H1 (cell line): ENCODE measurements at regions not wholly inside any gene's neighbourhood (a gene's known extent, or its start where the extent isn't known, plus 50 kb on each side); places are given as distances from the start of the nearest gene placed in this dataset.

Experiments
- CTCF ChIA-PET: fragments of 300-600 bp; sonication (Branson Sonifier 250); formaldehyde crosslinking; loops from one replicate; lab custom pipeline; 2021; ENCODE audit not compliant: partially characterized antibody; lab: Charles Lee
- POLR2A ChIA-PET: fragments of 300-600 bp; sonication (Branson Sonifier 250); formaldehyde crosslinking; loops from one replicate; lab custom pipeline; 2021; ENCODE audit warnings: inconsistent platforms; ENCODE audit not compliant: partially characterized antibody; lab: Charles Lee
- DNase-seq, 2 experiments: peaks; one replicate each; pipeline versions ENCODE4 v3.0.0 to v3.0.0-alpha.2; 2010 to 2022; ENCODE audit warnings: low spot score in 2 of 2, low read depth in 1 of 2, mixed read lengths in 1 of 2
- FAIRE-seq: peaks from 2 replicates; lab custom pipeline; 2011; peaks lifted over from hg19 to GRCh38; lab: Jason Lieb, UNC
- H2AFZ ChIP-seq: 2 replicates; pipeline ENCODE4 v1.8.1; 2012; ENCODE audit warnings: low read length, inconsistent platforms
- H2AK5ac ChIP-seq: 2 replicates; pipeline ENCODE4 v1.6.1; 2013; ENCODE audit warnings: low read depth, low read length
- H2BK120ac ChIP-seq: replicated peaks from 2 replicates; pipeline ENCODE3; 2013; ENCODE audit warnings: low read depth, low read length, inconsistent platforms
- H2BK12ac ChIP-seq: 2 replicates; pipeline ENCODE4 v1.6.1; 2013; ENCODE audit warnings: low read depth, low read length
- H2BK15ac ChIP-seq: 2 replicates; pipeline ENCODE4 v1.6.1; 2013; ENCODE audit warnings: low read length
- H2BK20ac ChIP-seq: 2 replicates; pipeline ENCODE4 v1.6.1; 2013; ENCODE audit warnings: low read length
- H2BK5ac ChIP-seq: 2 replicates; pipeline ENCODE4 v1.6.1; 2013; ENCODE audit warnings: low read depth, low read length
- H3K14ac ChIP-seq: 2 replicates; pipeline ENCODE4 v1.6.1; 2013; ENCODE audit warnings: inconsistent platforms; ENCODE audit not compliant: insufficient read length
- H3K18ac ChIP-seq: 2 replicates; pipeline ENCODE4 v1.6.1; 2013; ENCODE audit warnings: low read length; ENCODE audit errors: extremely low read depth
- H3K23ac ChIP-seq: 2 replicates; pipeline ENCODE4 v1.6.1; 2013; ENCODE audit warnings: inconsistent platforms; ENCODE audit not compliant: insufficient read length
- H3K23me2 ChIP-seq: 2 replicates; pipeline ENCODE4 v1.6.1; 2013; ENCODE audit warnings: low read depth, low read length
- H3K27ac ChIP-seq: 2 replicates; pipeline ENCODE4 v1.6.1; 2011; ENCODE audit warnings: low read depth, low read length, inconsistent platforms
- H3K27me3 ChIP-seq, 4 experiments: replicated peaks in 1 of 4; 1 replicate in 1 of 4; 2 replicates in 3 of 4; pipeline versions ENCODE4 v1.6.1 to v1.8.1; 2011 to 2013; ENCODE audit warnings: low read length in 3 of 4, mild to moderate bottlenecking in 3 of 4, inconsistent platforms in 2 of 4, mixed read lengths in 2 of 4, moderate library complexity in 1 of 4; ENCODE audit not compliant: control insufficient read depth in 3 of 4, insufficient read depth in 3 of 4; ENCODE audit errors: extremely low read depth in 1 of 4
- H3K36me3 ChIP-seq, 4 experiments: 2 replicates each; pipeline versions ENCODE4 v1.6.1 to v1.8.1; 2011 to 2013; ENCODE audit warnings: mild to moderate bottlenecking in 4 of 4, low read length in 3 of 4, moderate library complexity in 2 of 4, control low read depth in 1 of 4, inconsistent platforms in 1 of 4; ENCODE audit not compliant: insufficient read depth in 4 of 4, control insufficient read depth in 2 of 4
- H3K4ac ChIP-seq: replicated peaks from 2 replicates; pipeline ENCODE3; 2013; ENCODE audit warnings: low read length, low read depth, mixed read lengths, inconsistent platforms; ENCODE audit not compliant: insufficient read length
- H3K4me1 ChIP-seq, 4 experiments: replicated peaks in 1 of 4; 1 replicate in 1 of 4; 2 replicates in 3 of 4; pipeline versions ENCODE4 v1.6.1 to v1.8.1; 2011 to 2013; ENCODE audit warnings: low read length in 3 of 4, inconsistent platforms in 2 of 4, mixed read lengths in 1 of 4; ENCODE audit not compliant: insufficient read depth in 4 of 4, control insufficient read depth in 3 of 4
- H3K4me2 ChIP-seq, 2 experiments: 2 replicates each; pipeline versions ENCODE4 v1.6.1 to v1.8.1; 2011 to 2013; ENCODE audit warnings: low read depth in 2 of 2, low read length in 2 of 2, control low read depth in 1 of 2, inconsistent platforms in 1 of 2, mild to moderate bottlenecking in 1 of 2; ENCODE audit not compliant: insufficient read depth in 1 of 2
- H3K4me3 ChIP-seq, 4 experiments: fragments of 200-600, 300-600 bp in 1 of 4; sonication (generic), shearing (Covaris generic), sonication (Bioruptor Twin) in 1 of 4; 2 replicates each; pipeline versions ENCODE4 v1.5.1 to v1.8.1; 2011 to 2016; ENCODE audit warnings: low read length in 4 of 4, low read depth in 3 of 4, control low read depth in 2 of 4, inconsistent platforms in 2 of 4, mild to moderate bottlenecking in 2 of 4, mixed read lengths in 1 of 4, moderate library complexity in 1 of 4; ENCODE audit not compliant: insufficient read depth in 2 of 4; ENCODE audit errors: extremely low read depth in 1 of 4
- H3K56ac ChIP-seq: replicated peaks from 2 replicates; pipeline ENCODE3; 2013; ENCODE audit warnings: low read depth, mild to moderate bottlenecking, mixed read lengths, low read length, inconsistent platforms; ENCODE audit not compliant: insufficient read length
- H3K79me1 ChIP-seq: 2 replicates; pipeline ENCODE4 v1.6.1; 2013; ENCODE audit warnings: low read depth, low read length, control low read depth
- H3K79me2 ChIP-seq, 2 experiments: 2 replicates each; pipeline versions ENCODE4 v1.6.1 to v1.8.1; 2012 to 2013; ENCODE audit warnings: low read length in 2 of 2, mild to moderate bottlenecking in 2 of 2, inconsistent platforms in 1 of 2; ENCODE audit not compliant: insufficient read depth in 2 of 2, control insufficient read depth in 1 of 2
- H3K9ac ChIP-seq, 4 experiments: replicated peaks in 1 of 4; 1 replicate in 1 of 4; 2 replicates in 3 of 4; pipeline versions ENCODE4 v1.6.1 to v1.8.1; 2011 to 2013; ENCODE audit warnings: low read depth in 3 of 4, low read length in 3 of 4, control low read depth in 2 of 4, mild to moderate bottlenecking in 2 of 4, moderate library complexity in 2 of 4, inconsistent platforms in 1 of 4; ENCODE audit errors: extremely low read depth in 1 of 4
- H3K9me3 ChIP-seq, 2 experiments: 2 replicates each; pipeline versions ENCODE4 v1.6.1 to v1.8.1; 2012 to 2013; ENCODE audit warnings: mild to moderate bottlenecking in 2 of 2, moderate library complexity in 2 of 2, control low read depth in 1 of 2, inconsistent platforms in 1 of 2, low read depth in 1 of 2, low read length in 1 of 2, mixed read lengths in 1 of 2; ENCODE audit not compliant: insufficient read depth in 2 of 2
- H4K20me1 ChIP-seq, 2 experiments: replicated peaks in 1 of 2; 2 replicates each; pipeline versions ENCODE3 to v1.8.1; 2011 to 2013; ENCODE audit warnings: inconsistent platforms in 2 of 2, low read length in 2 of 2, mild to moderate bottlenecking in 1 of 2; ENCODE audit not compliant: insufficient read depth in 2 of 2, control insufficient read depth in 1 of 2
- H4K5ac ChIP-seq: 2 replicates; pipeline ENCODE4 v1.6.1; 2013; ENCODE audit warnings: low read length, low read depth, mixed read lengths, inconsistent platforms; ENCODE audit not compliant: insufficient read length
- H4K8ac ChIP-seq: 2 replicates; pipeline ENCODE4 v1.8.0; 2013; ENCODE audit warnings: mild to moderate bottlenecking, moderate library complexity, low read length, inconsistent platforms; ENCODE audit not compliant: insufficient read depth; ENCODE audit errors: extremely low read depth
- H4K91ac ChIP-seq: replicated peaks from 2 replicates; pipeline ENCODE3; 2013; ENCODE audit warnings: low read length, mixed read lengths, inconsistent platforms; ENCODE audit not compliant: insufficient read length
- BACH1 ChIP-seq: IDR thresholded peaks from 2 replicates; pipeline ENCODE4 v1.6.1; 2012; ENCODE audit warnings: low read length, improper control_type of control experiment
- CBX5 ChIP-seq: fragments of 300-800, 300-1000 bp; sonication (generic); IDR thresholded peaks from 2 replicates; pipeline ENCODE4 v1.7.1; 2016; ENCODE audit warnings: antibody characterized with exemption, low read length, low read depth
- CEBPB ChIP-seq: IDR thresholded peaks from 2 replicates; pipeline ENCODE4 v1.6.1; 2012; ENCODE audit warnings: low read depth, low read length
- CHD1 ChIP-seq: IDR thresholded peaks from 2 replicates; pipeline ENCODE4 v1.6.1; 2012; ENCODE audit warnings: low read depth, low read length, improper control_type of control experiment
- E2F6 ChIP-seq: IDR thresholded peaks from 2 replicates; pipeline ENCODE4 v1.6.1; 2012; ENCODE audit warnings: inconsistent platforms
- MAFK ChIP-seq: IDR thresholded peaks from 2 replicates; pipeline ENCODE4 v1.6.1; 2012; ENCODE audit warnings: low read depth, mild to moderate bottlenecking, improper control_type of control experiment, low read length
- MAX ChIP-seq: IDR thresholded peaks from 2 replicates; pipeline ENCODE4 v1.6.1; 2012; ENCODE audit warnings: inconsistent platforms
- RNF2 ChIP-seq: fragments of 200-900, 300-1000 bp; sonication (generic); IDR thresholded peaks from 2 replicates; pipeline ENCODE4 v1.7.1; 2016; ENCODE audit warnings: borderline replicate concordance, low read depth, mild to moderate bottlenecking, antibody characterized with exemption, low read length; ENCODE audit not compliant: poor library complexity, severe bottlenecking; ENCODE audit errors: missing control alignments
- SIN3A ChIP-seq, 2 experiments: IDR thresholded peaks in 1 of 2; conservative IDR thresholded peaks in 1 of 2; 2 replicates each; pipeline ENCODE4 v1.6.1; 2011 to 2012; ENCODE audit warnings: low read length in 2 of 2, improper control_type of control experiment in 1 of 2, low read depth in 1 of 2, mild to moderate bottlenecking in 1 of 2
- SIRT6 ChIP-seq: IDR thresholded peaks from one replicate; pipeline ENCODE4 v1.7.1; 2012; ENCODE audit warnings: low read length, inconsistent platforms
- SP4 ChIP-seq: IDR thresholded peaks from 2 replicates; pipeline ENCODE4 v1.6.1; 2012; ENCODE audit warnings: low read length, inconsistent platforms
- USF2 ChIP-seq: IDR thresholded peaks from 2 replicates; pipeline ENCODE4 v1.6.1; 2011; ENCODE audit warnings: low read length, improper control_type of control experiment
- YY1 ChIP-seq: IDR thresholded peaks from 2 replicates; pipeline ENCODE4 v1.6.1; 2011; ENCODE audit warnings: low read depth, mild to moderate bottlenecking, low read length
- WGBS, 2 experiments: shearing (Covaris generic) in 1 of 2; methylation state at CpG; one replicate each; pipeline versions ENCODE4 v1.1.6 to v1.1.7; 2013 to 2015; ENCODE audit warnings: low lambda C conversion rate in 2 of 2, mixed read lengths in 2 of 2, inconsistent platforms in 1 of 2, low coverage in 1 of 2, missing lambda C conversion rate in 1 of 2; ENCODE audit not compliant: insufficient replicate concordance in 2 of 2, insufficient coverage in 1 of 2, insufficient read length in 1 of 2; ENCODE audit errors: extremely low coverage in 1 of 2, missing lambda C conversion rate in 1 of 2; 5-methylcytosine and 5-hydroxymethylcytosine counted together

- no peak overlapping the region for H3K4me2 ChIP-seq
- H2AFZ ChIP-seq: no peak overlapping the region
- H3K36me3 ChIP-seq: no peaks in the 10 kb centered on the region
- no peak overlapping the region for H3K56ac ChIP-seq
- H3K9me3 ChIP-seq: no peaks in the 10 kb centered on the region
- H2BK120ac ChIP-seq: no peak overlapping the region
- no peaks in the 10 kb centered on the region for H3K79me2 ChIP-seq
- H2BK5ac ChIP-seq: no peak overlapping the region
- no peak overlapping the region for H3K27ac ChIP-seq
- H4K20me1 ChIP-seq: no peaks in the 10 kb centered on the region
- H3K27me3 ChIP-seq: no peaks in the 10 kb centered on the region
- H3K4ac ChIP-seq: no peak overlapping the region
- no peak overlapping the region for H4K91ac ChIP-seq
- no peak overlapping the region for H2BK12ac ChIP-seq
- no peak overlapping the region for H3K9ac ChIP-seq
- H3K23me2 ChIP-seq: no peaks in the 10 kb centered on the region
- FAIRE-seq (no peak), DNase-seq (no peak)
- H2BK15ac ChIP-seq: no peak overlapping the region
- no peak overlapping the region for H3K18ac ChIP-seq
- H3K4me3 ChIP-seq: no peak overlapping the region
- no peak overlapping the region for H3K23ac ChIP-seq
- H2BK20ac ChIP-seq: no peak overlapping the region
- no peak overlapping the region for H3K14ac ChIP-seq
- H4K5ac ChIP-seq: no peak overlapping the region
- H2AK5ac ChIP-seq: no peak overlapping the region
- 91% methylated on average over 5 of the region's 5 CpGs; no CpG with 5 or more reads in 1 of the 2 experiments for WGBS, 2 experiments
- ChIA-PET CTCF (interaction anchor here (1.2 kb wide), 1 partner anchor 19 kb away, joined by 3 read pairs; no protein-coding TSS in a partner anchor), POLR2A (no interaction called here)
- H3K79me1 ChIP-seq: no peaks in the 10 kb centered on the region
- peaks cover 0 to 5% (median 2%) of the 10 kb centered on the region in 4 experiments; a peak in 2 of 7 replicates for H3K4me1 ChIP-seq
- H4K8ac ChIP-seq: no peak overlapping the region
- TF ChIP-seq CEBPB: no peak
- no peak for TF ChIP-seq USF2
- TF ChIP-seq BACH1: no peak
- no peak for TF ChIP-seq SP4
- TF ChIP-seq RNF2: no peak
- no peak for TF ChIP-seq SIN3A (conservative IDR thresholded peaks at IDR 0.05 in 1 of 2, IDR thresholded peaks at IDR 0.05 in 1 of 2; ENCODE audit: low read depth in 1 of 2, low read length in 2 of 2)
- no peak for TF ChIP-seq MAFK
- TF ChIP-seq CBX5: no peak
- no peak for TF ChIP-seq YY1
- no peak for TF ChIP-seq SIRT6
- TF ChIP-seq E2F6: no peak
- TF ChIP-seq MAX: no peak
- TF ChIP-seq CHD1: no peak
Measured at GRCh38 chr9:11348366-11348765, 735.6 kb upstream of the PTPRD start.
